ENCODE measurements at regions not wholly inside any gene's neighbourhood (a gene's known extent, or its start where the extent isn't known, plus 50 kb on each side); places are given as distances from the start of the nearest gene placed in this dataset.
"Not testable (repeated sequence)": the region's sequence is repeated elsewhere in the genome, so short reads cannot be mapped to it uniquely, and the experiment has no call there.

DNA sequence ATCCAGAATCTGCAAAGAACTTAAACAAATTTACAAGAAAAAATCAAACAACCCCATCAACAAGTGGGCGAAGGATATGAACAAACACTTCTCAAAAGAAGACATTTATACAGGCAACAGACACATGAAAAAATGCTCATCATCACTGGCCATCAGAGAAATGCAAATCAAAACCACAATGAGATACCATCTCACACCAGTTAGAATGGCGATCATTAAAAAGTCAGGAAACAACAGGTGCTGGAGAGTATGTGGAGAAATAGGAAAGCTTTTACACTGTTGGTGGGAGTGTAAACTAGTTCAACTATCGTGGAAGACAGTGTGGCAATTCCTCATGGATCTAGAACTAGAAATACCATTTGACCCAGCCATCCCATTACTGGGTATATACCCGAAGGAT is 121.4 kb upstream of the RGS6 start:
- not testable (repeated sequence) for DNase-seq (ENCODE audit: low read depth in 2 of 3, low spot score in 2 of 3)

DNA sequence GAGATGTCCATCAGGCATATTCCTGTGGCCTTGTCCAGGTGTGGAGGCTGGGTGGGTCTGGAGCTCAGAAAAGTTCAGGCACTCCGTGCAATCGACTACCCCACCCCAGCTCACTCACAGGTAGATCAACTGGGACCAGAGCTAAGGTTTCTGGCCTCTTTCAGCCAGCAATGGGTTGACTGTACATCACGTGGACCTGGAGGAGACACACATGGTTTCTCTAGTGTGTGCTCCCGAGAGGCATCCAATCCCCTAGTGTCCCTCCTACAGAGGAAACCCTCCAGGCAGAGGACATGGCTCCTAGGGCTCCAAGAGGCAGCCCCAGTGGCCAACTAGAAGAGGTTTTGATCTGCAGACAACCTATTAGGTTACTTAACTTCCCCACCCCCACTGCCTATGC is 119.5 kb upstream of the RGS6 start:
- no peak for DNase-seq (ENCODE audit: low read depth in 2 of 3, low spot score in 2 of 3)

DNA sequence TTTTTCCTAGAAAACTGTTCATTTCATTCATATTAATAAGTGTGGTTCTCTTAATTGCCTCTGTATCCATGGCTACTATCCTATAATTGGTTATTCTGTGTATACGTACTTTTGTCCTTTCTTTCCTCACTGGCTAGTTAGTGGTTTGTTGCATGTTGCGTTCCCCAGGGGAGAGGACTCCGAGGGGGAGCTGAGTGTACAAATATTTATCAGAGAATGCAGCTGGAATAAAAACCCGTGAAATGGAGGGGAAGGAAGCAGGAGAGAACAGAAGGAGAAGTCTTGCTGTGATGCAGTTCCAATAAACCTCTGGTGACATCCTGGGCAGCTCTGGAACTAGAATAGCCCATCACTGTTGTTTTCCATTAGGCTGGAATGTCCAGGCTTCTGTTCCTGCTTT is 117.1 kb upstream of the RGS6 start:
- no peak for DNase-seq (ENCODE audit: low read depth in 2 of 3, low spot score in 2 of 3)

DNA sequence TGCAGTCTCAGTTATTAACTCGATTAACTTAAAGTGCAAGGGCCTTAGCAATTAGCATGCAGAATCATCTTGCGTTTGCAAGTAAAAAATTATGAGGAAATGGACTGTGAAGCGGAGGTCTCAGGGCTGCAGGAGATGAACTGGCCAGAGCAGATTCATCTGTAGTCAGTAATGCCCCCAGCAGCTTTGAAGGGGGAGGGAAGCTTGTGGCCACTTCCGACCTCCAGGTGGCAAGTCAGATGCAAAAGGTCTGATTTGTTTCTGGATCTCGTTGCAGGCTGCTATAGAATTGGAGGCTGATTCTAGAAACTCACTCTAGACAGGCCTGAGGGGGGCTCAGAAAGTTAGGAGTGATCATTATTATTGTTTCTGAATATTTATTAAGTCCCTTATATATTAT is 107.4 kb upstream of the RGS6 start:
- no peak for DNase-seq (ENCODE audit: low read depth in 2 of 3, low spot score in 2 of 3)

DNA sequence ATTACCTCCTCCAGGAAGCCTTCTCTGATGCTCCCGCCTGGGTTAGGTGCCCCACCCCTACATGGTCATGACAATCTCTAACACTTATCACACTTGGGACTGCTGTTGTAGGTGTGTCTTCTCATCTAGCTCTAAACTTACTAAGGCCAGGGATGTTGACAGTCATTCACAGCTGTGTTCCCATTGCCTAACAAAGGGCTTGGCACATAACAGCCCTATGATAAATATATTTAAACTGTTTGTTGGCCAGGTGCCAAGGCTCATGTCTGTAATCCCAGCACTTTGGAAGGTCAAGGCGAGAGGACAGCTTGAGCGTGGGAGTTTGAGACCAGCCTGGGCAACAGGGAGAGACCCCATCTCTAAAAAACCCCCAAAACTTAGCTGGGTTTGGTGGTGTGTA is 98.8 kb upstream of the RGS6 start:
- DNase-seq (ENCODE audit: low read depth in 2 of 3, low spot score in 2 of 3) = no peak

DNA sequence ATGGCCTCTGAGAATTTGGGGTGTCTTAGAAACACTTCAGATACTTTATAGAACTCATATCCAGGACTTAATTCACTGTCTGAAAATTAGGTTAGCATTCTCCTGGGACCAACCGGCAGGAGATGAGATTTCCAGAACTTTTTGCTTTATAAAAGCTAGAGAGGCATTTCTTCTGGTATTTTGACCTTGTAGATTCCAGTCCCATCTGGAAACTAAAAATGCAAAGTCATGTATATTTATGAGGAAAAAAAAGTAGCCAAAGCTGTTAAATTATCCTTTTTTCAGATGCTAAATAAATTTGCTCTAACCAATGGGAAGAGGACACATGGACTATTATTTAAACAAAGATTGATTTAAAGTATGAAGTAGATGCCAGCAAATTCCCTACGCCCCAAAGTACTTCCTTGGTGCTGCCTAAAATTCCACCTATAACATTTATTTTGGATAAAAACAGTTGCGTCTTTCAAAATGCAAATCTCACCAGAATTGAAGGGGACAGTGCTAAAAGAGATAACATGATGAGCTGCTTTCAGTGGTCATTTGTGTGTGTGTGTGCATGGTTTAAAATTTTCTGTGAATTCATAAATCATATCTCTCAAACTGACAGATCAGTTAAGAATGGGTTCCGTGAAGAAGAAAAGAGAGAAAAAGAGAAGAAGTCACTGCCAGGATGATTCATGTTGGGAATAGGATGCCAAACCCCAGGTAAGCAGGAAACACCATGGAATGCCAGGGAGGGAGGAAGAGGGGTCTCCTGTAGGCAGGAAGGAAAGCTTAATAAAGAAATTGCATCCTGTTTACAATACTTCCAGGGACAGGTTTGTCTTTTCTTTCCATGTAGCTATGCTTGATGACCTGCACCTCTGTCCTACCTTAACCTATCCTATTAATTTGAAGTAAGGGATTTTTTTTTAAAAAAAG is 97.7 kb upstream of the RGS6 start:
- DNase-seq (ENCODE audit: low read depth in 2 of 3, low spot score in 2 of 3) = no peak

DNA sequence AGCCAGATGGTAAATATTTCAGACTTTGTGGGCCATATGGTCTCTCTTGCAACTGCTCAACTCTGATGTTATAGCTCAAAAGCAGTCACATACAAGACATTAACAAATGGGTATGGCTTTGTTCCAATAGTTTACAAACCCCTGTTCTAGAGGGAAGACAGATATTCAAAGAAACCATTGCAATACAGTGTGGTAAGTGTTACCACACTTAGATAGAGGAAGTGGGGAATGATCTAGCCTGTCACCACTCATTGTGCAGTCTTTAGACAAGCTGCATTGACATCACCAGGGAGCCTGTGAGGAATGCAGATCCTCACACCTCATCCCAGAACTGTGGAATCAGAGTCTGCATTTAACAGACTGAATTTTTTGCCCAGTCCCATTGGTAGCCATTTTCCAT is 80.0 kb upstream of the RGS6 start:
- no peak for DNase-seq (ENCODE audit: low read depth in 2 of 3, low spot score in 2 of 3)

DNA sequence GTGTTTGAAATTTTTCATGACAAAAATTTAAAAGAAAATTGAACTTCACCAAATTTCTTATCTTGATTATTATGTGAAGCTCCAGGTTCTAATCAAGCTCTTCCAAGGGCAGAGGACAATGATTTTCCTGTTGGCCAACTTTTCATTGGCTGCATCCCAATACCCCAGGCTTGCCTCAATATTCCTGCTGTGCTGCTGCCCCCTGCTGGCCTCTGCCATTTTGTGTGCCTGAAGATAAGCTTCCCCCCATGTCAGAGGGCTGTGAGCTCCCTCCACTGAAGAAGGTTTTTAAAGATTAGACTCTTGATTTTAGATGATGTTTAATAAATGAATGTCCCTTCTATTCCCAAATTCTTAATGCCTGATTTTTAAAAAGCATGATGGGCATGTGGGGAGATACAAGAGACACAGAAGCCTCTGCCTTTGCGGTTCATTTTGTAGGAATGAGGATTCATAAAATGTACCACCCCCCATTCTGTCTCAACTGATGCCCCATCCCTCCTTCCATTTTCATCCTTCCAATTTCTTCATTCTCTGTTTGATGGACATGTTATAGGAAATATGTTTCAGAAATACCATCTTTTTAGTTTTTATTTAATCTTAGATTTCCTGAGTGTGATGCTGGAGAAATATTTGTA is 76.7 kb upstream of the RGS6 start:
- peak; percentile 30 to 43 (median 37) for DNase-seq (ENCODE audit: low read depth in 2 of 3, low spot score in 2 of 3)

DNA sequence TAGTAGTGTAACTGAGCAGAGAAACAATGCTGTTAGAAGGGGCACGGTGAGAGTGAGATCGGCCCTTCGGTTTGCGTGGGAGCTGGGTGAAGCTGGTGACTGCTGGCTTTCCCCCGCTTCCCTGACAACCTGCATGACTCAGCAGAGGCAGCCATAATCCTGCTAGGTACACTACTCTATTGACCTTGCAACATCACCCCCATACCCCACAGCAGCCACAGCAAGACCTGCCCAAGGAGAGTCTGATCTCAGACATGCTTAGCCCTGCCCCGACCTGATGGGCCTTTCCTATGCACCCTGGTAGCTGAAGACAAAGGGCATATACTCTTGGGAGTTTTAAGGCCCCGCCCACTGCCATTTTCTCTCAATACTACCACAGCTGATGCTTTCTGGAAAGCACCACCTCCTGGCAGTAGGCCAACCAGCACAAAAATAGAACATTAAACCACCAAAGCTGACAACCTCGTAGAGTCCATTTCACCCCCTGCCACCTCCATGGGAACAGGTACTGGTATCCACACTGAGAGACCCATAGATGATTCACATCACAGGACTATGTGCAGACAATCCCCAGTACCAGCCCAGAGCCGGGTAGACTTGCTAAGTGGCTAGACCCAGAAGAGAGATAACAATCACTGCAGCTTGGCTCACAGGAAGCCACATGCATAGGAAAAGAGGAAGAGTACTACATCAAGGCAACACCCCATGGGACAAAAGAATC is 75.9 kb upstream of the RGS6 start:
- no peak for DNase-seq (ENCODE audit: low read depth in 2 of 3, low spot score in 2 of 3)

DNA sequence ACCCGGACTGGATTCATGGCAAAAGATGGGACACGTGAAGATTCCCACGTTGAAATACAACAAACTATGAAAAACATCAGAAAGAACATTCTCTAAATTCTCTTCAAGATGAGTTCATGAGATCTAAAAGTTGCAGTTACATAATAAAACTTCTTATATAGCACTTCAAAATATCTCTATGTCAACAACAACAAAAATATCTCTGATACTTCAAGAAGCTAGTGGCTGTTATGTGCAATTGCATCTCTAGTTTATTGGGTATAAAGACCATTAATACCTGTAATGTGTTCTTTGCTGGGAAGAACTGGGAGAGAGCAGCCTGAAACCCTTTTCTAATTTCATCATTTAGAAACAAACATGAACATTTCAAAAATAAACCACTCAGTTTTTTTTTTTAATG is 69.2 kb upstream of the RGS6 start:
- DNase-seq (ENCODE audit: low read depth in 2 of 3, low spot score in 2 of 3) = no peak

DNA sequence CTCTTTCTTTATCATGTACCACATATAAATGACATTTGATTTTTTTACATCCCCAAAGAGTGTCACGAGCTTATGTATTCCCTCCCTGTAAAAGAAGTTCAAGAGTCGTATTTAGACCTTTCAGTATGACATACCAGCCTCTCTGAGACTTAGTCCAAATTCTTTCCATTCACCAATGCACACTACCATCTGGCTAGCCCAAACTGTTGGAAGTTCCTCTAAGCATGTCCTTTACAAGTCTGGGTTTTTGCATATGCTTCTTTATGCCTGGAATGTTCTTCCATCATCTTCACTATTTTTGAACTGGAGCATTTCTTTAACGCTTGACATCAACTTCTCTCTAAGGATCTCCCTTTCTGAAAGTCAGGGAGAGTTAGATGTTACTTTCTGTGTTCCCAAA is 68.5 kb upstream of the RGS6 start:
- DNase-seq (ENCODE audit: low read depth in 2 of 3, low spot score in 2 of 3) = no peak
